NCI-H1436 (cell line): ENCODE measurements at regions not wholly inside any gene's neighbourhood (a gene's known extent, or its start where the extent isn't known, plus 50 kb on each side); places are given as distances from the start of the nearest gene placed in this dataset.

Experiments used
- DNase-seq: peaks from one replicate; lab custom pipeline; 2025; lab: John Stamatoyannopoulos, UW

- no peak for DNase-seq
Measured at GRCh38 chr5:62980884-62981283, 402.3 kb downstream of the LRRC70 start.

- DNase-seq: no peak
Measured at GRCh38 chr5:62979472-62979871, 400.9 kb downstream of the LRRC70 start.

GRCh38 chr5:62977661-62978060, 399.0 kb downstream of the LRRC70 start:
- DNase-seq: no peak

GRCh38 chr5:62974623-62975022, 396.0 kb downstream of the LRRC70 start:
- no peak for DNase-seq

GRCh38 chr5:62969409-62970120, 390.9 kb downstream of the LRRC70 start:
- DNase-seq: no peak

- DNase-seq: no peak
Measured at GRCh38 chr5:62964428-62964827, 385.8 kb downstream of the LRRC70 start.

- no peak for DNase-seq
Measured at GRCh38 chr5:62960781-62961180, 382.2 kb downstream of the LRRC70 start.

GRCh38 chr5:62956597-62956996, 378.0 kb downstream of the LRRC70 start:
- no peak for DNase-seq

GRCh38 chr5:62954578-62954977, 376.0 kb downstream of the LRRC70 start:
- no peak for DNase-seq

- no peak for DNase-seq
Measured at GRCh38 chr5:62948301-62948700, 369.7 kb downstream of the LRRC70 start.

- no peak for DNase-seq
Measured at GRCh38 chr5:62942384-62942783, 363.8 kb downstream of the LRRC70 start.

- DNase-seq: no peak
Measured at GRCh38 chr5:62938927-62939326, 360.3 kb downstream of the LRRC70 start.

GRCh38 chr5:62937661-62938558, 359.3 kb downstream of the LRRC70 start:
- DNase-seq: no peak

GRCh38 chr5:62935660-62936059, 357.0 kb downstream of the LRRC70 start:
- no peak for DNase-seq

GRCh38 chr5:62934319-62934718, 355.7 kb downstream of the LRRC70 start:
- no peak for DNase-seq

GRCh38 chr5:62933261-62933660, 354.6 kb downstream of the LRRC70 start:
- DNase-seq: no peak

GRCh38 chr5:62931153-62931950, 352.7 kb downstream of the LRRC70 start:
- no peak for DNase-seq

- no peak for DNase-seq
Measured at GRCh38 chr5:62922191-62922590, 343.6 kb downstream of the LRRC70 start.

- DNase-seq: no peak
Measured at GRCh38 chr5:62920856-62921255, 342.2 kb downstream of the LRRC70 start.

GRCh38 chr5:62909326-62909725, 330.7 kb downstream of the LRRC70 start:
- DNase-seq: no peak

- DNase-seq: no peak
Measured at GRCh38 chr5:62902126-62902525, 323.5 kb downstream of the LRRC70 start.

- no peak for DNase-seq
Measured at GRCh38 chr5:62900976-62901375, 322.4 kb downstream of the LRRC70 start.
